VCaP (cell line): ENCODE measurements at regions not wholly inside any gene's neighbourhood (a gene's known extent, or its start where the extent isn't known, plus 50 kb on each side); places are given as distances from the start of the nearest gene placed in this dataset.

Experiments
- H3K27ac ChIP-seq: fragments of 450-650 bp; 2 replicates; pipeline ENCODE4 v1.5.1; 2017
- CTCF ChIP-seq: fragments of 450-650 bp; conservative IDR thresholded peaks from 2 replicates; pipeline ENCODE4 v1.5.1; 2017; ENCODE audit warnings: mild to moderate bottlenecking, moderate library complexity

GRCh38 chr13:88637935-88638334, 966.8 kb downstream of the SLITRK5 start:
- TF ChIP-seq CTCF: no peak
- H3K27ac ChIP-seq: no peak overlapping the region

- no peak for TF ChIP-seq CTCF
- no peak overlapping the region for H3K27ac ChIP-seq
Observed at GRCh38 chr13:88643233-88643632, 972.1 kb downstream of the SLITRK5 start.

- H3K27ac ChIP-seq: no peak overlapping the region
- no peak for TF ChIP-seq CTCF
Observed at GRCh38 chr13:88648598-88649373, 977.6 kb downstream of the SLITRK5 start.

- no peak overlapping the region for H3K27ac ChIP-seq
- no peak for TF ChIP-seq CTCF
Observed at GRCh38 chr13:88649855-88650254, 978.7 kb downstream of the SLITRK5 start.

- H3K27ac ChIP-seq: no peak overlapping the region
- no peak for TF ChIP-seq CTCF
Observed at GRCh38 chr13:88651531-88651930, 980.4 kb downstream of the SLITRK5 start.

- no peak for TF ChIP-seq CTCF
- H3K27ac ChIP-seq: no peak overlapping the region
Observed at GRCh38 chr13:88656751-88657150, 985.6 kb downstream of the SLITRK5 start.

GRCh38 chr13:88670509-88670908, 999.3 kb downstream of the SLITRK5 start:
- no peak for TF ChIP-seq CTCF
- H3K27ac ChIP-seq: no peak overlapping the region
